Mesothelial cell of epicardium (in vitro differentiated cells): ENCODE measurements at regions not wholly inside any gene's neighbourhood (a gene's known extent, or its start where the extent isn't known, plus 50 kb on each side); places are given as distances from the start of the nearest gene placed in this dataset.

Source experiments
- DNase-seq, 2 experiments: peaks; one replicate each; pipeline ENCODE4 v3.0.0; 2021; ENCODE audit warnings: low spot score in 2 of 2; ENCODE audit not compliant: unreplicated experiment in 2 of 2
- H3K27ac Mint-ChIP-seq: 2 replicates; pipeline ENCODE4 v1.8.0; 2021; ENCODE audit warnings: mixed read lengths
- H3K27me3 Mint-ChIP-seq: 2 replicates; pipeline ENCODE4 v1.8.0; 2021; ENCODE audit warnings: low read depth, mixed read lengths
- H3K36me3 Mint-ChIP-seq: 2 replicates; pipeline ENCODE4 v1.8.0; 2021; ENCODE audit warnings: mixed read lengths
- H3K4me1 Mint-ChIP-seq: 2 replicates; pipeline ENCODE4 v1.8.0; 2021; ENCODE audit warnings: mixed read lengths
- H3K4me3 Mint-ChIP-seq: 2 replicates; pipeline ENCODE4 v1.8.0; 2021; ENCODE audit warnings: mild to moderate bottlenecking, moderate library complexity, mixed read lengths
- H3K9me3 Mint-ChIP-seq: 2 replicates; pipeline ENCODE4 v1.8.0; 2021; ENCODE audit warnings: mixed read lengths
- TF ChIP-seq, protein P1 (sequence below): fragments of 200-600 bp; sonication (generic); IDR thresholded peaks from one replicate; pipeline ENCODE4 v1.5.0; 2021; ENCODE audit warnings: antibody characterized with exemption; ENCODE audit not compliant: unreplicated experiment

DNA sequence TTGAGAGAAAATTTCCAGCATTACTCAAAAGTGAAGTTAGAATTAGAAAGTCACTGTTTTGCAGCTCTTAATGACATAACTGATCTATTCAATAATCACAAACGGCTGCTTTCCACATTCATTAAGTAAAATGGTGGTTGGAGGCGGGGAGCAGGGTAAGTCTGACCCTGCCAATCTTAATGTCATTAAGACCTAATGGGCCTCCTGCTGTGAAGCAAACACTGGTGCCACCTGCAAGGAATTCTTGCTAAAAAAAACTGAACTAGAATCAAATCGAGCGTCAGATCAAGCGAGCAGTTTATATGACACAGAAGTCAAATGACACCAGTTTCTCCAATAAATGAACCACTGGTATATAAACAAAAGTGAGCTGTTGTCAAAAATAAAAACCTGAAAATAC is 351.5 kb downstream of the BRD1 start:
- H3K36me3 Mint-ChIP-seq: no peaks in the 10 kb centered on the region
- TF ChIP-seq, protein P1, sequence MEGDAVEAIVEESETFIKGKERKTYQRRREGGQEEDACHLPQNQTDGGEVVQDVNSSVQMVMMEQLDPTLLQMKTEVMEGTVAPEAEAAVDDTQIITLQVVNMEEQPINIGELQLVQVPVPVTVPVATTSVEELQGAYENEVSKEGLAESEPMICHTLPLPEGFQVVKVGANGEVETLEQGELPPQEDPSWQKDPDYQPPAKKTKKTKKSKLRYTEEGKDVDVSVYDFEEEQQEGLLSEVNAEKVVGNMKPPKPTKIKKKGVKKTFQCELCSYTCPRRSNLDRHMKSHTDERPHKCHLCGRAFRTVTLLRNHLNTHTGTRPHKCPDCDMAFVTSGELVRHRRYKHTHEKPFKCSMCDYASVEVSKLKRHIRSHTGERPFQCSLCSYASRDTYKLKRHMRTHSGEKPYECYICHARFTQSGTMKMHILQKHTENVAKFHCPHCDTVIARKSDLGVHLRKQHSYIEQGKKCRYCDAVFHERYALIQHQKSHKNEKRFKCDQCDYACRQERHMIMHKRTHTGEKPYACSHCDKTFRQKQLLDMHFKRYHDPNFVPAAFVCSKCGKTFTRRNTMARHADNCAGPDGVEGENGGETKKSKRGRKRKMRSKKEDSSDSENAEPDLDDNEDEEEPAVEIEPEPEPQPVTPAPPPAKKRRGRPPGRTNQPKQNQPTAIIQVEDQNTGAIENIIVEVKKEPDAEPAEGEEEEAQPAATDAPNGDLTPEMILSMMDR: no peak
- no peak overlapping the region for H3K4me3 Mint-ChIP-seq
- H3K27ac Mint-ChIP-seq: no peak overlapping the region
- H3K4me1 Mint-ChIP-seq: peaks cover 7% of the 10 kb centered on the region
- H3K27me3 Mint-ChIP-seq: peaks cover 41% of the 10 kb centered on the region
- H3K9me3 Mint-ChIP-seq: peaks cover 11% of the 10 kb centered on the region
- no peak for DNase-seq

DNA sequence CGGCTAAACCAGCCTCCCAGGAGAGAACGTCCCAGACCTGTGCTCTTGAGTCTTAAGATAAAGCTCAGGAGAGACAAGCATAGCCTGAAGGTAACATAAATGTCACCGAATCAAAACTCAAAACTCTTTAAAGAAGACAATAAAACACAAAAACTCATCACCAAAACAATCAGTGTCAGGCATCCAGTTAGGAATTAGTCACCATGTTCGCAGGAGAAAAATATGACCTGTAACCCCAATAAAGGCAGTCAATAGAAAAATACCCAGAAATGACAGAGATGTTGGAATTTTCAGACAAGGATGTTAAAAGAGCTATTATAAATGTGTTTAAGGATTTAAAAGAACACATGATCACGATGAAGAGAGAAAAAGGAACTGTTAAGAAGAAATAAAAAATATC is 352.4 kb downstream of the BRD1 start:
- no peaks in the 10 kb centered on the region for H3K36me3 Mint-ChIP-seq
- TF ChIP-seq, protein P1: no peak
- peaks cover 2% of the 10 kb centered on the region for H3K4me1 Mint-ChIP-seq
- no peak for DNase-seq
- H3K9me3 Mint-ChIP-seq: peaks cover 11% of the 10 kb centered on the region
- no peak overlapping the region for H3K4me3 Mint-ChIP-seq
- H3K27me3 Mint-ChIP-seq: peaks cover 33% of the 10 kb centered on the region
- no peak overlapping the region for H3K27ac Mint-ChIP-seq

DNA sequence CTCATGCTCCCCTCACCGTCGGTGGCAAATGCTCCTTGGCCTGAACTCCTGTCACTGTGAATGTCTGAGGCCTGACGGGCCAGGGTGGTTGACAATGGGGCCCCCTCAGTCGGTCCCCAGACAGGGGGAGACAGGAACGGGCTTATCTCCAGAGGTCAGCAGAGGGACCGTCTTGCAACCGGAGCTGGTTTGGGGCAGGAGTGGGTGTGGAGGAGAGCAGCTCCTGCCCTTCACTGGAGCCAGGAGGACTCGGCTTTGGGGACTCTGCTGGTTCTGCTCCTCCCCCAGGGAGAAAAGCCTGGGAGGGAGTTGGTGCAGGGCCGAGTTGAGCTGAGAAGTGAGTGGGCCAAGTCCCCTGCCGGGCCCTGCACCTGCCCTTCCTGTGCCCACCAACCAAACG is 354.4 kb downstream of the BRD1 start:
- Mint-ChIP-seq H3K27ac (no peak overlapping the region), H3K4me1 (peaks cover 7% of the 10 kb centered on the region), H3K4me3 (no peak overlapping the region), H3K36me3 (no peaks in the 10 kb centered on the region), H3K9me3 (peaks cover 11% of the 10 kb centered on the region), H3K27me3 (peaks cover 30% of the 10 kb centered on the region)
- DNase-seq: no peak
- TF ChIP-seq, protein P1: no peak

DNA sequence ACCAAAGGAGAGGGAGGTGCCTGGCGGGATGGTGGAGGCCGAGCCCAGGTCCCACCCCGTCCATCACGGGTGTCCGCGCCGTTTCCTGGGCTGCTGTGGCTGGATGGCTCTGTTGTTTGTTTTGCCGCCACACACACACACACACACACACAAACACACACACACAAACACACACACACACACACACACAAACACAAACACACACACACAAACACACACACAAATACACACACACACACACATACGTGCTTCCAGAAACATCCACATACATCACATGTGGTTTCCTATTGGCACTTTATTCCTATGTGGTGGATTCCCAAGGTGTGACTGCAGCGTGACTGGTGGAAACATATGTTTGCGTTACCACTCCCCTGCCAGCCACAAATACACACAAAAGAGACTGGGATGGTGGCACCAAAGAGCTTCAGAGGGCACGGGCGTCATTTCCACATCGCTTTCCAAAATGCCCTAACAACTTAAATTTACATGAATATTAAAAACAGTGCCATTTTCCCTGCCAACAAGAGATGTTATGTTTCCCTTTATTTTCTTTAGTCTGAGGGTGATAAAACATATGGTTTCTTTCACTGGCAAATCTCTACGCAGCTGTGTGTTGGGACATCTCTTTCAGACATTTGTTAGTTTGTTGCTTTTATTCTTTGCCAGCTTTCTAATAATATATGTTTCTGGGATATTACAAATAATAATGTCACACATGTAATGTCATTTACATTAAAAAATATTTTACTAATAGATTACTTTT is 356.8 kb downstream of the BRD1 start:
- H3K4me1 Mint-ChIP-seq: peaks cover 11% of the 10 kb centered on the region
- TF ChIP-seq, protein P1: no peak
- H3K27ac Mint-ChIP-seq: no peak overlapping the region
- H3K36me3 Mint-ChIP-seq: no peaks in the 10 kb centered on the region
- H3K4me3 Mint-ChIP-seq: no peak overlapping the region
- peaks cover 36% of the 10 kb centered on the region for H3K27me3 Mint-ChIP-seq
- DNase-seq: no peak
- no peaks in the 10 kb centered on the region for H3K9me3 Mint-ChIP-seq

DNA sequence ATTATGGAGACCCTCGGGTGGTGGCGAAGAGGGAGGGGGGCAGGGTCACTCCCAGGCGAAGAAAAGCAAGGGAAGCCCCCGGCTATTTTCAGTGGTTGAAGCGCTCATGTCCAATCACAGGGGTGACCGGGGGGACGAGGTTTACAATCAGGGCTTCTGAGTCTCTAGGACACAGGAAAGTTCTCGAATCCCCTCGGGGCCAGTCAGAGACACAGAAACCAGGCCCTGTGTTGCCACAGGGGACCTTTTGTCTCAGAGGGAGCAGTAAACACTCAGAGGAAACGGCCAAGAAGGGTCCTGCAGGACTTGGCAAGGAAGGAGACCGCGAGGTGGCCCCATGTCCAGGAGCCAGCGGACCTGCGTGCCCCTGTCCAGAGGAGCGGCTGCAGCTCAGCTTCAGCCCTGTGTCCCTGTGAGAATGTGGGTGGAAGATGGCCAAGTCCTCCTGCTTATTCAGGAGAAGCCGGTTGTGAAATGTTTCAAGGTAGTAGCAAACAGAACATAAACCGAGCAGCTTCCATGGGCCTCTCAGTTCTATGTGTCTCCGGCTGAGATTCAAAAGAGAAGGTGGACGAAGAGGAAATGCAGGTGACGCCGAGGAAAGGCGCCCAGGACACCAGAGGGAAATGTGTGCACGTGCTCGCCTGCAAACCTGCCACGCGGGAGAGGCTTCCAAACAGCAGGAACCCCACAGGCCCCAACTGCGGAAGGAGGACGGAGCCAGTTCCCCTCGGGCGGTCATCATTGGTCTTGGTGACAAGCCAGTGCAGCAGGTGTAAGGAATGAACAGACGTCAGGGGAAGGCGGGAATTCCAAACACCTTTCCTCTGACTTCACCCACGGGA is 357.6 kb downstream of the BRD1 start:
- DNase-seq: no peak
- peaks cover 33% of the 10 kb centered on the region for H3K27me3 Mint-ChIP-seq
- H3K4me3 Mint-ChIP-seq: no peak overlapping the region
- H3K36me3 Mint-ChIP-seq: no peaks in the 10 kb centered on the region
- no peaks in the 10 kb centered on the region for H3K9me3 Mint-ChIP-seq
- H3K4me1 Mint-ChIP-seq: peaks cover 11% of the 10 kb centered on the region
- no peak overlapping the region for H3K27ac Mint-ChIP-seq
- TF ChIP-seq, protein P1: no peak
